ENCODE measurements at regions not wholly inside any gene's neighbourhood (a gene's known extent, or its start where the extent isn't known, plus 50 kb on each side); places are given as distances from the start of the nearest gene placed in this dataset.

DNA sequence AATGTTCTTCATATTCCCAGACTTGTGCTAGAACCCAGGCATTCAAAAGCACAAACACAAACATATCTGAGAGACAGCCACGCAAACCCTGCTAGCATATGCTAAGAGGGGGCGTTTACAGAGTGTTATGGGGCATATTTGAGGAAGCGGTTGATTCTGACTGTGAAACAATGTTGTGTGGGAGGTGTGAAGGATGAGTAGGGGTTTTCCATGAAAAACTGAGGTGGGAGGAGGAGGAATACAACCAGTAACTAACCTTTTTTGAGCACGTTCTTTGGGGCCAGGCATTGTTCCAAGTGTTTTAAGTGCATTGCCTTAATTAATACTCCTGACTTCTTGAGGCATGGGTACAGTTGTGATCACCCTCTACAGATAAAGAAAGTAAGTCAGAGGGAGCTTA is 499.5 kb downstream of the AACS start:
- no peak overlapping the region for H3K4me2 ChIP-seq (ENCODE audit: low read depth, low read length, poor library complexity, severe bottlenecking)
- no peaks in the 10 kb centered on the region for H3K36me3 ChIP-seq (ENCODE audit: low read length)
- no peaks in the 10 kb centered on the region for H3F3A ChIP-seq (ENCODE audit: insufficient read depth)
- H3K9ac ChIP-seq (ENCODE audit: low read length), result no peak overlapping the region
- no peaks in the 10 kb centered on the region for H3K27me3 ChIP-seq (ENCODE audit: low read length)
- H3K4me3 ChIP-seq (ENCODE audit: insufficient read depth, low read length, poor library complexity, severe bottlenecking), result no peak overlapping the region
- no peak overlapping the region for H3K27ac ChIP-seq (ENCODE audit: low read depth, low read length)
- no peak overlapping the region for H2AFZ ChIP-seq (ENCODE audit: low read depth, low read length, severe bottlenecking)
- no peaks in the 10 kb centered on the region for H3K79me2 ChIP-seq (ENCODE audit: insufficient read depth, low read length)
- no peaks in the 10 kb centered on the region for H4K20me1 ChIP-seq (ENCODE audit: low read depth, low read length)
- TF ChIP-seq, protein P1, sequence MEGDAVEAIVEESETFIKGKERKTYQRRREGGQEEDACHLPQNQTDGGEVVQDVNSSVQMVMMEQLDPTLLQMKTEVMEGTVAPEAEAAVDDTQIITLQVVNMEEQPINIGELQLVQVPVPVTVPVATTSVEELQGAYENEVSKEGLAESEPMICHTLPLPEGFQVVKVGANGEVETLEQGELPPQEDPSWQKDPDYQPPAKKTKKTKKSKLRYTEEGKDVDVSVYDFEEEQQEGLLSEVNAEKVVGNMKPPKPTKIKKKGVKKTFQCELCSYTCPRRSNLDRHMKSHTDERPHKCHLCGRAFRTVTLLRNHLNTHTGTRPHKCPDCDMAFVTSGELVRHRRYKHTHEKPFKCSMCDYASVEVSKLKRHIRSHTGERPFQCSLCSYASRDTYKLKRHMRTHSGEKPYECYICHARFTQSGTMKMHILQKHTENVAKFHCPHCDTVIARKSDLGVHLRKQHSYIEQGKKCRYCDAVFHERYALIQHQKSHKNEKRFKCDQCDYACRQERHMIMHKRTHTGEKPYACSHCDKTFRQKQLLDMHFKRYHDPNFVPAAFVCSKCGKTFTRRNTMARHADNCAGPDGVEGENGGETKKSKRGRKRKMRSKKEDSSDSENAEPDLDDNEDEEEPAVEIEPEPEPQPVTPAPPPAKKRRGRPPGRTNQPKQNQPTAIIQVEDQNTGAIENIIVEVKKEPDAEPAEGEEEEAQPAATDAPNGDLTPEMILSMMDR (IDR thresholded peaks at IDR 0.05; ENCODE audit: insufficient read depth, low read length, poor library complexity, severe bottlenecking), result no peak
- no peak for TF ChIP-seq EZH2phosphoT487 (conservative IDR thresholded peaks at IDR 0.05; ENCODE audit: low read length)
- H3K9me2 ChIP-seq (replicated peaks; ENCODE audit: insufficient read depth, low read length), result no peaks in the 10 kb centered on the region
- H3K9me3 ChIP-seq (ENCODE audit: insufficient read depth, low read length), result no peaks in the 10 kb centered on the region

DNA sequence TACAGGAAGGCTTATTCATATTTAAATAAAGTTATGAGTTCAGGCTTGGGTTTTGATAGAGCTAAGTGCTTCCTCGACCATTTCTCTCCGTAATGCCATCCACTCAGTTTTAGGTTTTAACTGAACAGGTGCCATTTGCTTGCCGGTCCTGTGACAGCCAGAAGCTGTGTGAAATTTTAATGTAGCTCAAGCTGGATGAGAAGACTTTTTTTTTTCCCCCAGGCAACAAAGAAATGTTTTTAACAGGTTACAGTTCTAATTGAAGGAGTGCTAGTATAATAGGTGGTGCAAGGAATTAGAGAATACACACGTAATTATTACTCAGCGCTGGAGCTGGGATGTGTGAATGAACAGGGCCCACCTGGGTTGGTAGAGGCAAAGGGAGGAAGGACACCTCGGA is 502.3 kb downstream of the AACS start:
- no peak overlapping the region for H3K4me2 ChIP-seq (ENCODE audit: low read depth, low read length, poor library complexity, severe bottlenecking)
- TF ChIP-seq, protein P1 (IDR thresholded peaks at IDR 0.05; ENCODE audit: insufficient read depth, low read length, poor library complexity, severe bottlenecking), result no peak
- TF ChIP-seq EZH2phosphoT487 (conservative IDR thresholded peaks at IDR 0.05; ENCODE audit: low read length), result no peak
- H3K27me3 ChIP-seq (ENCODE audit: low read length), result no peaks in the 10 kb centered on the region
- H3K36me3 ChIP-seq (ENCODE audit: low read length), result no peaks in the 10 kb centered on the region
- H2AFZ ChIP-seq (ENCODE audit: low read depth, low read length, severe bottlenecking), result no peak overlapping the region
- no peak overlapping the region for H3K4me3 ChIP-seq (ENCODE audit: insufficient read depth, low read length, poor library complexity, severe bottlenecking)
- H4K20me1 ChIP-seq (ENCODE audit: low read depth, low read length), result no peaks in the 10 kb centered on the region
- no peaks in the 10 kb centered on the region for H3K79me2 ChIP-seq (ENCODE audit: insufficient read depth, low read length)
- no peak overlapping the region for H3K27ac ChIP-seq (ENCODE audit: low read depth, low read length)
- H3F3A ChIP-seq (ENCODE audit: insufficient read depth), result no peaks in the 10 kb centered on the region
- H3K9ac ChIP-seq (ENCODE audit: low read length), result no peak overlapping the region
- no peaks in the 10 kb centered on the region for H3K9me2 ChIP-seq (replicated peaks; ENCODE audit: insufficient read depth, low read length)
- H3K9me3 ChIP-seq (ENCODE audit: insufficient read depth, low read length), result no peaks in the 10 kb centered on the region

DNA sequence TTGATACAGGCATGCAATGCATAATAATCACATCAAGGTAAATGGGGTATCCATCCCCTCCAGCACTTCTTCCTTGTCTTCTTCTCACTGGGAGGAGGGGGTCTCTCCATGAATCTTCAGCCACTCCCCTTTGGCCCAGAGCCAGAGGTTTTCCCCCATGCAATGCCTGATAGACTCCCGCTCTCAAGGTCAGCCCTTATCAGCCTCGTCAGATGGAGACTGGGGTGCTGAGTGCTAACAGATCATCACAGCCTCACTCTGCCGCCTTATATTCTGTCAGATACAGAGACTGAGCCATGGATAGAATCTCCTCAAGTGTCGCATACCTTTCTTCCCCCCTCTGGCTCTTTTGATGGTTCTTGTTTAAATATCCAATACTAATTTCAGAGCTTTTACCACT is 503.1 kb downstream of the AACS start:
- Histone ChIP-seq H3F3A (ENCODE audit: insufficient read depth) (no peaks in the 10 kb centered on the region), H3K79me2 (ENCODE audit: insufficient read depth, low read length) (no peaks in the 10 kb centered on the region), H3K9ac (ENCODE audit: low read length) (no peak overlapping the region), H3K9me2 (replicated peaks; ENCODE audit: insufficient read depth, low read length) (no peaks in the 10 kb centered on the region), H4K20me1 (ENCODE audit: low read depth, low read length) (no peaks in the 10 kb centered on the region), H3K4me2 (ENCODE audit: low read depth, low read length, poor library complexity, severe bottlenecking) (no peak overlapping the region), H3K9me3 (ENCODE audit: insufficient read depth, low read length) (no peaks in the 10 kb centered on the region), H3K27me3 (ENCODE audit: low read length) (no peaks in the 10 kb centered on the region), H3K4me3 (ENCODE audit: insufficient read depth, low read length, poor library complexity, severe bottlenecking) (no peak overlapping the region), H3K36me3 (ENCODE audit: low read length) (no peaks in the 10 kb centered on the region), H3K27ac (ENCODE audit: low read depth, low read length) (no peak overlapping the region), H2AFZ (ENCODE audit: low read depth, low read length, severe bottlenecking) (no peak overlapping the region)
- no peak for TF ChIP-seq EZH2phosphoT487 (conservative IDR thresholded peaks at IDR 0.05; ENCODE audit: low read length)
- TF ChIP-seq, protein P1 (IDR thresholded peaks at IDR 0.05; ENCODE audit: insufficient read depth, low read length, poor library complexity, severe bottlenecking), result no peak
